Mucosa of gallbladder (tissue), 1 donor: ENCODE measurements at regions not wholly inside any gene's neighbourhood (a gene's known extent, or its start where the extent isn't known, plus 50 kb on each side); places are given as distances from the start of the nearest gene placed in this dataset.

ENCODE experiments used
- DNase-seq: peaks from one replicate; pipeline ENCODE4 v3.0.0-alpha.2; 2020; ENCODE audit warnings: low spot score
- donor health status: DM: no; HTN: no; CAD: no.

- DNase-seq = no peak
Measured at GRCh38 chr3:3560591-3561311, 238.5 kb upstream of the LRRN1 start.

DNA sequence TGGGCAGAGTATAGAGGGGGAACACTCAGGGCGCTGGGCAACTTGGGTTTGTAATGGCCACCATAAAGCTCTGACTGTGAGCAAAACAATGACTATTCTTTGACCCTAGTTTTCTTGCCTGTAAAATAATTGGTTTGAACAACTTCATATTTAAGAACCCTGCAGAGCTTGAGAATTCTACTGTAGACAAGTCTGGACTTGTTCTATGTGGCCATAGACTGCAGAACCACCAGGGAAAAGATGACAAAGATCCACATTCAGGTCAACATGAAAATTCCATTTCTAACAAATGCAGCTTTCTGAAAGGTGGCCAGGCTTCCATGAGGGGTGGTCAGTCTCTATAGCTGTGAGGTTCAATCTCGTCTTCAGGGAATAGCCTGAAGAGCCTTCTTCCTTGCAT, 239.4 kb upstream of the LRRN1 start:
- DNase-seq = no peak

DNA sequence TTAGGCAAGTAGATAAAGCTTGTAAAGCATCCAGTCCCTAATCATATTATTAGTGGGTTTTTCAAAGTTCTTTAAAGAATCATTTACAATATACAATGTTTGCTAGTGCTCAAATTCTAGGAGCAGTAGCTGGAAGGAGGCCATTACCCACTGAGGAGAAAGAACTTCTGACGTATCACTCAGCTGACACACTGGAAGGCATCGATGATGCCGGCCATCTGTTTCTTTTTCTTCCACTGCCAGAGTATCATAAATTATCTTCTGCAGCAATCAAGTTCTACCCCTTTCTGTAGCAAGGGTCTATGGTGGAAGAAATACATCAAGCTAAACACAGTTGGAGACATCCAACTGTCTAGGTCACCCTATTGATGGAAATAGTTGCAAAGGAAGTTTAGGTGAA, 243.2 kb upstream of the LRRN1 start:
- DNase-seq = no peak

DNA sequence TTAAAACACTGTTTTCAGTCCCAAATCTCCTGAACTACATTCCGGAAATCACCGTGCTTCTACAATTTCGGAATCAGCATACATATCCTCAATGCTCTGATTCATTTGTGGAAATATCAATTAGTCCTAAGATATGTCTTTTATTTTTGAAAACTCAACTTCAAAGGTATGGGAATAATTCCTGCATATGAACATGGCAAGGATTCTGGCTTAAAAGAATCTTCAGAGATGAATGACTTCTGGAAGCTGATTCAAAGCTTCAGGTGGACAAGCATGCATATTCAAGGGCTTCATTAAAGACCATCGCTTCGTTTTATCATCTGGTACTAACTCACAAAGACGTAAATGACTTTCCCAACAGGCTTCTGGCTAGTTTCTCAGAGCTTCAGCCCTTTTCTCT, 246.0 kb upstream of the LRRN1 start:
- DNase-seq = no peak

- DNase-seq = no peak
Measured at GRCh38 chr3:3552761-3553160, 246.5 kb upstream of the LRRN1 start.

- no peak for DNase-seq
Measured at GRCh38 chr3:3551981-3552380, 247.2 kb upstream of the LRRN1 start.

DNA sequence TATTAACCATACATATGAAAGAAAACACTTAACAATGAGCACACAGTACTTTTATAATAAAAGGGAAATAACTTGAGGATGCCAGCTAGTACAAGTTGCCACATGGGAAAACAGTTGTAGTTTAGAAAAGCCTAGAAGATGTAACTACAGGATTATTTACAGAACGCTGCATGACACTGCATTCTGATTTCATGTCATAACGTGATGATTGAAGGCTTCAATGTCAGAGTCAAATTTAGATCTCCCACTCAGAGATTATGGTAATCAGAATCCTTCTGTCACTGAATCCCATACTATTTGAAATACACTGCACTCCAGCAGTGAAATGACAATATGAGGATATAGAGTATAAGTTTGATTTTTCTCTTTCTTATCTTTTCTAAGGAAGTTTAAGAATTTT, 253.9 kb upstream of the LRRN1 start:
- DNase-seq = no peak

DNA sequence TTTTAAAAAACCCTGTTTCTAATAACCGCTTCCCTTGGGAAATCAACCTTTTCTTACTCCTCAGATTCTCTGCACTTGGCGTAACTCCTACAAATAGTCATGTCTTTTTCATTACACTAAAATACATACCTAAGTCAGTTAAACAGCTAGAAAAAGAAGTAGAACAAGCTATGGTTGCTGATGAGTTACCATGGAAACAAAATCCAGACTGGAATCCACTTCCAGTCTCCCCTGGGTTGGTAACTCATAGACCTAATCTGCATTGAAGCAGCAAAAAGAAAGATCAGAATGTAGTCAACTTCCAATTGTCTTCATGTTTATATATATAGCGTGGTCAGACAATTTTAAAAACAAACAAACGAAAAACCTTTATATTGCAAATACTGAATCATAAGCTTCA, 260.8 kb upstream of the LRRN1 start:
- DNase-seq = no peak

DNA sequence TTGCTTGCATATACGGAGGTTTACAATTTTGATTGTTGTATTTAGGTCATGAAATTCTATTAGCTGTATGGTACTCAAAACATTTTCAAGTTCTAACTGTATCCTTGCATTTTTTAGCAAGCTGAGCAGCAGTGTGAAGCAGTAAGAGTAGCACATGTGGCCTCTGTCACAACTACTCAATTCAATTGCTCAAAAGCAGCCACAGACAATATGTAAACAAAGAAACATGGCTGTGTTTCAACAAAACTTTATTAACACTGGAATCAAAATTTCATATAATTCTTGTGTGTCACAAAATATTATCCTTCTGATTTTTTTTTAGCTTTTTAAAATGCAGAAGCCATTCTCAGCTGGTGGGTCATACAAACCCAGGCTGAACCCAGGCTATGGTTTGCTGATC, 266.7 kb upstream of the LRRN1 start:
- DNase-seq = no peak

DNA sequence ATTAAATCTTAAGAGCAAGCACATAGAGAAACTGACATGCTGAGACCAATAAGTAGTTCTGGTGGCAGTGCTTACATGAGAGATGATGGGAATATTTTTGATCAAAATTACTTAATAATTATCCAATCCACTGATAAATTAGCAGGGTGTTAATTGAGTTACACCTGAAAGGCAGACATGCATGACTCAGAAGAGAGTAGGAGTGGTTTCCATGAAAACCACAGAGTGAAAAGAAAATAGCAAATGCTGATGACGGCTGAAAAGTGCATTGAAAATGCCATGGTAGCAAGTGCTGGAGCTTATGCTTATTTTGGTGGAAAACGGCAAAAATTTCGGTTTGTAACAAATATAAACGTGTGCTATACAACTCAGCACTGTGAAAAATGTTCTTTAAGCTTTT, 267.8 kb upstream of the LRRN1 start:
- DNase-seq = no peak

GRCh38 chr3:3519266-3519665, 280.0 kb upstream of the LRRN1 start:
- DNase-seq = no peak

- no peak for DNase-seq
Measured at GRCh38 chr3:3516996-3517395, 282.2 kb upstream of the LRRN1 start.

DNA sequence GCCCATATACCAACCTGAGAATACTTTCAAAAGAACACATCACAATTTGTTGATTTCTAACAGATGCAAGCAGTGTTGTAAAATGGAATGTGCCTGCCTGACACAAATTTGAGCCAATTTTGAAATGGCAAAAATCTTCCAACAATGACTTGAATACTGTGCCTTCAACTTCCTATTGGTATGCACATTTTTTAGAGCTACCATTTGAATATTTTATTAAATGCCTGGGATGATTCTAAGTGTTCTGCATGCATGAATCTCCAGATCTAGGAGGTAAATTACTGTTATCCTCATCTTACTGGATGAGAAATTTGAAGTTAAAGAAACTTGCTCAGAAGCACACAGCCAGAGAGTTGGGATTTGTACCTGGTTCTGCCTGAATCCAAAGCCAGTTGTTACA, 282.8 kb upstream of the LRRN1 start:
- no peak for DNase-seq

DNA sequence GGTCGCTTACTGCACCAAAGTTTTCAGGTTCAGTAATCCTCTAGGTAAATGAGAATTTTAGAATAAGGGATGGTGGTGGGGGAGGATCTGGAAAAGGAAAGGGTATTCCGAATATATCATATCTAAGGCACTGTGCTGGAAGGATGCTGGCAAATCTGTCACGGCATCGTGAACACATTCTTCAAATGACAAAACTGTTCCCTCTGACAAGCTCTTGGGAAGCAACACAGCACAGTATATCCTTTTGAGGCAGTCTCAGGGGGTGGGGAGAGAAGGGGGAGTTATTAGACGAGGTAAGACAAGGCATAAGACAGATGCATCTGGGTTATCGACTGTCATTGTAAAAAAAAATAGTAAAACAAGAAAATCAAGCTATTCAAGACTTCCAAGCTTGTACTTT, 289.6 kb upstream of the LRRN1 start:
- DNase-seq = no peak

DNA sequence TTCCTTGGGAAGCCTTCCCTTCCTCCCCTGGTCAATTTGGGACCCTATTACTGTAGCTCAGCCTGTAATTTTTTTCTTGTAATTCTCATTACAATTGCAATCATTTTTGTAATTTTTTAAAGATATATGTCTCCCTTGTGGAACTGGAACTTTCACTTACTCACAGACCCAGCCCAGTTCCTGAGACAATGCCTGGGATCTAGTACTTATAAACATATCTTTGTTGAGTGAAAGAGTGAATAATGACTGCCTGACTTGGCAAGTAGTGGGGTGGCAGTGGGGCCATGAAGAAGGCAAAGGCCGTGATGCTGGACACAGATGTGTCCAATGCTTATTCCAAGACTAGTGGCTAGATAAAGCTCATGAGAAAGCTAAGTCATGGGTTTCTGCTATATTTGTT, 294.5 kb upstream of the LRRN1 start:
- DNase-seq = no peak

GRCh38 chr3:3503411-3503810, 295.8 kb upstream of the LRRN1 start:
- DNase-seq = no peak

- no peak for DNase-seq
Measured at GRCh38 chr3:3499987-3500386, 299.2 kb upstream of the LRRN1 start.

DNA sequence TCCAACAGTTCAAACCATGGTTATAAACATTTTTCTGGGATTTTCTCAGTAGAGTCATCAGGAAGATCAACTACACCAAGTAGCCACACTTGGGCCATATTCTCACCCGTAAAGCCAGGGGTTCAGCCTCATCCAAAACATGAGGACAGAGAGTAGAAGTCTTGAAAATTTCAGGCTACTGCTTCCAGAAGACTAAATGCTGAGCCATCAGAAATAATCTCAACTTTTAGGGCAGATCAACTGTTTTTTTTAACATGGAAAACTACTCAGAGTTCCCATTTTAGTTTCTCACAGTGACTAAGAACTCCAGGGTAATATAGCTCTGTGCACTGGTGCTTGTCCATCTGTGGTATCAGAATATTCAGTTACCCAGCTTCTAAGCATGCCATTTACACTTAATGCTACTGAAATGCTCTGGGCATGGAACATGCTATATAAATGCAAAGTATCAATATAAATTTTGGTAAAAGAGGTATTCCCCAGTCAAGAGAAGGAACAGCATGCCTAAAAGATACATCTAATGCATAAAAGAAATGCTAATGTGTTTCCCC, 300.1 kb upstream of the LRRN1 start:
- DNase-seq = no peak

DNA sequence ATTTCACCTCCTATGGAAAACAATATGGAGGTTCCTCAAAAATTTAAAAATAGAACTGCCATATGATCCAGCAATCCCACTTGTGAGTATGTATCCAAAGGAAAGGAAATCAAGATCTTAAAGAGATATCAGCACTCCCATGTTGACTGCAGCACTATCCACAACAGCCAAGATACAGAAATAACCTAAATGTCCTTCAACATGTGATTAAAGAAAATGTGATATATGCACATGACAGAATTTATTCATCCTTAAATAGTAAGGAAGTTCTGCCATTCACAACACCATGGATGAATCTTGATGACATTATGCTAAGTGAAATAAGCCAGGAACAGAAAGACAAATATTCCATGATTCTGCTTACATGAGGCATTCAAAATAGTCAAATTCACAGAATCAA, 303.6 kb upstream of the LRRN1 start:
- no peak for DNase-seq

DNA sequence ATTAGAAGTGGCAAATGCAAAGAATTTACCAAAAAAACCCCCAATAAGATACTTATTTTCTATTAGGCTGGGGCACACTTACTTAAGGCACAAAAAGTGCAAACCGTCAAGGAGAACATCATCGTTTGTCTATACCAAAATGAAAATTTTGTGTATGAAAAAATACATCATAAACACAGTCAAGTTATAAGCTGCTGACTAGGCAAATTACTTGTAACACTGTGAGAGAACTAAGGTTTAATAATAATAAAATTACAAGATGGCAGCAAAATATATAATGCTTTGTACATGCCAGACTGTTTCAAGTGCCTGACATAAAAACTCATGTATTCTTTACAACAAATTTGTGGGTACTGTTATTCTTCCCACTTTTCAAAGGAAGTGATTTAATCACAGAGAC, 297.2 kb upstream of the CRBN start:
- no peak for DNase-seq

DNA sequence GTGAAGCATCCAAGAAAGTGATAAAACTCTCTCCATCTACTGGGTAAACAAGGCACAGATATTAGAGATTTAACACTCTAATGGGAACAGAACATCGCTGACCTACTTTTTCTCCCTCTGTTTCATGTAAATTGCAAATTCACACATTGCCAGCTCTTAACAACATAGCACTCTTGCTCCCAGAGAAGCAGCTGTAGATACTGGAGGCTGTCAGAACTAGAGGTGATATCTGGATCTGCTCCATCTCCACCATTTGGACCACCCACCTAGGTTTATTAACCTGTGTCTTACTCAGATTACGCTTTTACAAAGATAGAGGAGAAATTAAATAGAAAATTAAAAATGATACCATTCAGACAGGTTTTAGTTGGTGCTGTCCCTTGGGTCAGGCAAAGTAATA, 289.1 kb upstream of the CRBN start:
- no peak for DNase-seq

DNA sequence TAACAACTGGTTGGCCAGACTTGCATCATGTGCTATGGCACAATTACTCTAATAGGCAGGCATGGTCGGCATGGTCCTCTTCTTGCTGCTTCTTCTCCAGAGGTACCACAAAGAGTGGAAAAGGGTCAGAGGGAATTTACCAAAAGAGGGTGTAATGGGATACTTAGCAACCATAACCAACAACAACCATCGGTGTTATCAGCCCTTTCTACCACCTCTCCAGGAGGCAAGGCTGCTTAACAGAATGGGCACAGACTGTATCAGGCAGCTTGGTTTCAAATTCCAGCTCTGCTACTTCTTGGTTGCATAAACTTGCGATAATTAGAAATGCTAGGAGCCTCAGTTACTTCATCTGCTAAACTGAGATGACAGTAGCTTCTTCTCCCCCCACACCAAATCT, 284.6 kb upstream of the CRBN start:
- DNase-seq = no peak

GRCh38 chr3:3461317-3461716, 281.8 kb upstream of the CRBN start:
- no peak for DNase-seq

- DNase-seq = no peak
Measured at GRCh38 chr3:3448468-3448867, 269.0 kb upstream of the CRBN start.
